ENCODE measurements at regions not wholly inside any gene's neighbourhood (a gene's known extent, or its start where the extent isn't known, plus 50 kb on each side); places are given as distances from the start of the nearest gene placed in this dataset.

DNA sequence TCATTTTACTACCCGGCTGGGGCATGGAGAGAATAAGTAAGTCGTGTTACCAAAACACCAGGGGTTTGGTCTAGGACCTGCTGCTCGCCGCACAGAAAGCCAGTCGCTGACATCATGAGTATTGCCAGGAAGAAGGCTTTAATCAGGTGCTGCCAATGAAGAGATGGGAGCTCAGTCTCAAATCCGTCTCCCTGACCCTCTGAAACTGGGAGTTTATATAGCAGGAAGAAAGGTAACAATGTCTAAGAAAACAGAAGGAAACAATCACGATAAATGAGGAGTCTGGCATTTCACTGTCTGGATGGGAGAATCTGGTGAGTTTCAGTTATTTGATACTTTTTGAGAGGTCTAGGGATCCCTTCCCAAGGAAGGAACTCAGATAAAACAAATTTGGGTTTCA is 437.9 kb upstream of the JARID2 start:
- no peaks in the 10 kb centered on the region for H3K79me2 ChIP-seq (ENCODE audit: low read length)
- no peak overlapping the region for H3K27ac ChIP-seq (ENCODE audit: low read length)
- no peak overlapping the region for H3K4me3 ChIP-seq (ENCODE audit: low read length)
- H3K9me3 ChIP-seq (replicated peaks; ENCODE audit: insufficient read depth, low read length): no peaks in the 10 kb centered on the region
- no peaks in the 10 kb centered on the region for H3F3A ChIP-seq (ENCODE audit: insufficient read depth, low read length)
- no peaks in the 10 kb centered on the region for H3K27me3 ChIP-seq (replicated peaks; ENCODE audit: insufficient read depth, low read length)
- TF ChIP-seq EZH2phosphoT487 (IDR thresholded peaks at IDR 0.05; ENCODE audit: low read length): no peak
- no peak for TF ChIP-seq EZH2 (optimal IDR thresholded peaks at IDR 0.05; ENCODE audit: low read depth, low read length)
- TF ChIP-seq, protein P1, sequence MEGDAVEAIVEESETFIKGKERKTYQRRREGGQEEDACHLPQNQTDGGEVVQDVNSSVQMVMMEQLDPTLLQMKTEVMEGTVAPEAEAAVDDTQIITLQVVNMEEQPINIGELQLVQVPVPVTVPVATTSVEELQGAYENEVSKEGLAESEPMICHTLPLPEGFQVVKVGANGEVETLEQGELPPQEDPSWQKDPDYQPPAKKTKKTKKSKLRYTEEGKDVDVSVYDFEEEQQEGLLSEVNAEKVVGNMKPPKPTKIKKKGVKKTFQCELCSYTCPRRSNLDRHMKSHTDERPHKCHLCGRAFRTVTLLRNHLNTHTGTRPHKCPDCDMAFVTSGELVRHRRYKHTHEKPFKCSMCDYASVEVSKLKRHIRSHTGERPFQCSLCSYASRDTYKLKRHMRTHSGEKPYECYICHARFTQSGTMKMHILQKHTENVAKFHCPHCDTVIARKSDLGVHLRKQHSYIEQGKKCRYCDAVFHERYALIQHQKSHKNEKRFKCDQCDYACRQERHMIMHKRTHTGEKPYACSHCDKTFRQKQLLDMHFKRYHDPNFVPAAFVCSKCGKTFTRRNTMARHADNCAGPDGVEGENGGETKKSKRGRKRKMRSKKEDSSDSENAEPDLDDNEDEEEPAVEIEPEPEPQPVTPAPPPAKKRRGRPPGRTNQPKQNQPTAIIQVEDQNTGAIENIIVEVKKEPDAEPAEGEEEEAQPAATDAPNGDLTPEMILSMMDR (IDR thresholded peaks at IDR 0.05; ENCODE audit: low read length): no peak
- no peak overlapping the region for H3K9ac ChIP-seq (ENCODE audit: low read length)
- H3K4me2 ChIP-seq (ENCODE audit: low read depth, low read length): no peak overlapping the region
- no peaks in the 10 kb centered on the region for H3K36me3 ChIP-seq (replicated peaks; ENCODE audit: insufficient read depth, low read length)
- no peak for DNase-seq
- no peaks in the 10 kb centered on the region for H3K9me2 ChIP-seq (replicated peaks; ENCODE audit: insufficient read depth, low read length)
- no peaks in the 10 kb centered on the region for H3K4me1 ChIP-seq (ENCODE audit: low read length)
- H2AFZ ChIP-seq (ENCODE audit: low read length): no peak overlapping the region
- no peaks in the 10 kb centered on the region for H4K20me1 ChIP-seq (ENCODE audit: insufficient read depth, low read length)

GRCh38 chr6:14810021-14810420 is 435.8 kb upstream of the JARID2 start:
- Histone ChIP-seq H3K9ac (ENCODE audit: low read length) (no peak overlapping the region), H3K27me3 (replicated peaks; ENCODE audit: insufficient read depth, low read length) (no peaks in the 10 kb centered on the region), H3K9me3 (replicated peaks; ENCODE audit: insufficient read depth, low read length) (no peaks in the 10 kb centered on the region), H2AFZ (ENCODE audit: low read length) (no peak overlapping the region), H4K20me1 (ENCODE audit: insufficient read depth, low read length) (no peaks in the 10 kb centered on the region), H3K9me2 (replicated peaks; ENCODE audit: insufficient read depth, low read length) (no peaks in the 10 kb centered on the region), H3F3A (ENCODE audit: insufficient read depth, low read length) (no peaks in the 10 kb centered on the region), H3K4me1 (ENCODE audit: low read length) (no peaks in the 10 kb centered on the region), H3K4me2 (ENCODE audit: low read depth, low read length) (no peak overlapping the region), H3K36me3 (replicated peaks; ENCODE audit: insufficient read depth, low read length) (no peaks in the 10 kb centered on the region), H3K4me3 (ENCODE audit: low read length) (no peak overlapping the region), H3K27ac (ENCODE audit: low read length) (no peak overlapping the region), H3K79me2 (ENCODE audit: low read length) (no peaks in the 10 kb centered on the region)
- TF ChIP-seq EZH2phosphoT487 (IDR thresholded peaks at IDR 0.05; ENCODE audit: low read length): no peak
- no peak for TF ChIP-seq EZH2 (optimal IDR thresholded peaks at IDR 0.05; ENCODE audit: low read depth, low read length)
- TF ChIP-seq, protein P1 (IDR thresholded peaks at IDR 0.05; ENCODE audit: low read length): no peak
- DNase-seq: no peak

DNA sequence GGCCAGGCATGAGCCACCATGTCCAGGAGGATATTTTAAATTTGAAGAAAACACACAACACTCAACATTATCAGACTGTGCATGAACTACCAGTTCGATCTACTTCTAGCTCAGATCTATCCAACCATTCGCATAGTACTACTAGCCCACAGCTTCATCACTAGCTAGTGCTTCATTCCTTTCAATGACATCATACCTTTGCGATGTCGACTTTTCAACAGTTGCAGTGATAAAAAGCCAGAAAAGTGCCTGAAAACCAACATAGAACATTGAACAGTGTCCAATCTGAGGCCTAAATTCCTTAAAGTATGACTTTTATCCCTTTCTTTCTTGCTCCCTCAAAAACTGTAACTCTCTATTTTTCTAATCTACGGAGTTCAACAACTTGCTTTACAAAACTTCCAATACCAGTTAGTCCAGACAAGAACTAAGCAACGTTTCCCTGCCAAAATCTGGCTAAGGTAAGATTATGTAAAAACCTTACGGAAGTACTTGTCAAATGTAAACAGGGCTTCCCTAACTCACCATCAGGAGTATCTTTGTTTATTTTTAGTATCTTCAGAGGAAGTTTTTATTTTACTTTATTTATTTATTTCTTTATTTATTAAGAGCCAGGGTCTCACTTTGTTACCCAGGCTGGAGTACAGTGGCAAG is 434.0 kb upstream of the JARID2 start:
- no peaks in the 10 kb centered on the region for H3K79me2 ChIP-seq (ENCODE audit: low read length)
- no peak for DNase-seq
- no peaks in the 10 kb centered on the region for H3F3A ChIP-seq (ENCODE audit: insufficient read depth, low read length)

More for the DNA sequence above, 434.0 kb upstream of the JARID2 start:
- Histone ChIP-seq H3K9ac (ENCODE audit: low read length) (no peak overlapping the region), H4K20me1 (ENCODE audit: insufficient read depth, low read length) (no peaks in the 10 kb centered on the region), H3K27me3 (replicated peaks; ENCODE audit: insufficient read depth, low read length) (no peaks in the 10 kb centered on the region), H3K27ac (ENCODE audit: low read length) (no peak overlapping the region), H2AFZ (ENCODE audit: low read length) (no peak overlapping the region), H3K36me3 (replicated peaks; ENCODE audit: insufficient read depth, low read length) (no peaks in the 10 kb centered on the region), H3K9me3 (replicated peaks; ENCODE audit: insufficient read depth, low read length) (no peaks in the 10 kb centered on the region), H3K4me3 (ENCODE audit: low read length) (no peak overlapping the region), H3K4me2 (ENCODE audit: low read depth, low read length) (no peak overlapping the region), H3K4me1 (ENCODE audit: low read length) (no peaks in the 10 kb centered on the region), H3K9me2 (replicated peaks; ENCODE audit: insufficient read depth, low read length) (no peaks in the 10 kb centered on the region)
- TF ChIP-seq EZH2 (optimal IDR thresholded peaks at IDR 0.05; ENCODE audit: low read depth, low read length) (no peak), EZH2phosphoT487 (IDR thresholded peaks at IDR 0.05; ENCODE audit: low read length) (no peak)
- TF ChIP-seq, protein P1 (IDR thresholded peaks at IDR 0.05; ENCODE audit: low read length): no peak

Data from MM.1S (cell line).